CD4-positive, alpha-beta T cell treated with Interleukin-12 subunit alpha and Interleukin-12 subunit beta, for 1 hour (primary cell): ENCODE measurements at regions not wholly inside any gene's neighbourhood (a gene's known extent, or its start where the extent isn't known, plus 50 kb on each side); places are given as distances from the start of the nearest gene placed in this dataset.

Experiments
- DNase-seq: peaks from one replicate; pipeline ENCODE4 v3.0.0-alpha.2; 2020

GRCh38 chr11:127567237-127567932, 566.8 kb upstream of the KIRREL3 start:
- no peak for DNase-seq

- no peak for DNase-seq
Measured at GRCh38 chr11:127564810-127565209, 564.2 kb upstream of the KIRREL3 start.

GRCh38 chr11:127559978-127560377, 559.4 kb upstream of the KIRREL3 start:
- DNase-seq: no peak

GRCh38 chr11:127552446-127552845, 551.9 kb upstream of the KIRREL3 start:
- no peak for DNase-seq

GRCh38 chr11:127531167-127531566, 530.6 kb upstream of the KIRREL3 start:
- DNase-seq: no peak

- DNase-seq: no peak
Measured at GRCh38 chr11:127528297-127528696, 527.7 kb upstream of the KIRREL3 start.

- no peak for DNase-seq
Measured at GRCh38 chr11:127524618-127525017, 524.0 kb upstream of the KIRREL3 start.

- no peak for DNase-seq
Measured at GRCh38 chr11:127521413-127521812, 520.8 kb upstream of the KIRREL3 start.

- DNase-seq: no peak
Measured at GRCh38 chr11:127507851-127508250, 507.3 kb upstream of the KIRREL3 start.

GRCh38 chr11:127506647-127507046, 506.1 kb upstream of the KIRREL3 start:
- DNase-seq: no peak

- no peak for DNase-seq
Measured at GRCh38 chr11:127506126-127506525, 505.6 kb upstream of the KIRREL3 start.

GRCh38 chr11:127496165-127496564, 495.6 kb upstream of the KIRREL3 start:
- no peak for DNase-seq

- no peak for DNase-seq
Measured at GRCh38 chr11:127493330-127494022, 492.9 kb upstream of the KIRREL3 start.

GRCh38 chr11:127492029-127492428, 491.5 kb upstream of the KIRREL3 start:
- DNase-seq: no peak

GRCh38 chr11:127491589-127491988, 491.0 kb upstream of the KIRREL3 start:
- DNase-seq: no peak

- DNase-seq: no peak
Measured at GRCh38 chr11:127490896-127491295, 490.3 kb upstream of the KIRREL3 start.

- no peak for DNase-seq
Measured at GRCh38 chr11:127485541-127485940, 485.0 kb upstream of the KIRREL3 start.

GRCh38 chr11:127481391-127481790, 480.8 kb upstream of the KIRREL3 start:
- no peak for DNase-seq

GRCh38 chr11:127478826-127479225, 478.3 kb upstream of the KIRREL3 start:
- no peak for DNase-seq

- DNase-seq: no peak
Measured at GRCh38 chr11:127474766-127475165, 474.2 kb upstream of the KIRREL3 start.

GRCh38 chr11:127472505-127472904, 471.9 kb upstream of the KIRREL3 start:
- DNase-seq: no peak

GRCh38 chr11:127471662-127472061, 471.1 kb upstream of the KIRREL3 start:
- no peak for DNase-seq

GRCh38 chr11:127470306-127470884, 469.8 kb upstream of the KIRREL3 start:
- no peak for DNase-seq

- no peak for DNase-seq
Measured at GRCh38 chr11:127464325-127464724, 463.8 kb upstream of the KIRREL3 start.

GRCh38 chr11:127462065-127462344, 461.4 kb upstream of the KIRREL3 start:
- no peak for DNase-seq
